ENCODE measurements at regions not wholly inside any gene's neighbourhood (a gene's known extent, or its start where the extent isn't known, plus 50 kb on each side); places are given as distances from the start of the nearest gene placed in this dataset.

DNA sequence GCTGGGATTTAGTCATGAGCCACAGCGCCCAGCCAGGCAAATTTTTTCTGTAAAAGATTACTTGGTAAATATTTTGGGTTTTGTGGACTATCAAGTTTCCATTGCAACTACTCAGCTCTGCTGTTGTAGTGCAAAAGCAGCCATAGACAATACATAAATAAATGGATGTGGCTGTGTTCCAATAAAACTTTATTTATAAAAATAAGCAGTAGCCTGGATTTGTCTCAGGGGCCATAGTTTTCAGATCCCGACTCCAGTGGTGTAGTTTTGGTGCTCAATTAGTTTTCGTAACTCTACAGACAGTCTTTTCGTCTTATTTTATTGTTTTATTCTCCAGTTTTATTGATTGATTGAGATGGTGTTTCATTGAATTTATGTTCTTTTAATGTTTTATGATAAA, 80.1 kb upstream of the IVNS1ABP start:
- TF ChIP-seq, protein P1, sequence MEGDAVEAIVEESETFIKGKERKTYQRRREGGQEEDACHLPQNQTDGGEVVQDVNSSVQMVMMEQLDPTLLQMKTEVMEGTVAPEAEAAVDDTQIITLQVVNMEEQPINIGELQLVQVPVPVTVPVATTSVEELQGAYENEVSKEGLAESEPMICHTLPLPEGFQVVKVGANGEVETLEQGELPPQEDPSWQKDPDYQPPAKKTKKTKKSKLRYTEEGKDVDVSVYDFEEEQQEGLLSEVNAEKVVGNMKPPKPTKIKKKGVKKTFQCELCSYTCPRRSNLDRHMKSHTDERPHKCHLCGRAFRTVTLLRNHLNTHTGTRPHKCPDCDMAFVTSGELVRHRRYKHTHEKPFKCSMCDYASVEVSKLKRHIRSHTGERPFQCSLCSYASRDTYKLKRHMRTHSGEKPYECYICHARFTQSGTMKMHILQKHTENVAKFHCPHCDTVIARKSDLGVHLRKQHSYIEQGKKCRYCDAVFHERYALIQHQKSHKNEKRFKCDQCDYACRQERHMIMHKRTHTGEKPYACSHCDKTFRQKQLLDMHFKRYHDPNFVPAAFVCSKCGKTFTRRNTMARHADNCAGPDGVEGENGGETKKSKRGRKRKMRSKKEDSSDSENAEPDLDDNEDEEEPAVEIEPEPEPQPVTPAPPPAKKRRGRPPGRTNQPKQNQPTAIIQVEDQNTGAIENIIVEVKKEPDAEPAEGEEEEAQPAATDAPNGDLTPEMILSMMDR (IDR thresholded peaks at IDR 0.05): no peak
- TF ChIP-seq EP300 (IDR thresholded peaks at IDR 0.05): no peak

GRCh38 chr1:185396126-185396525, 79.1 kb upstream of the IVNS1ABP start:
- 90 to 97% methylated on average over 2 of the region's 2 CpGs for WGBS, 2 donors
- H3K27ac ChIP-seq: no peak overlapping the region
- no peak for DNase-seq (ENCODE audit: low spot score in 2 of 2)
- H3K4me1 ChIP-seq: no peaks in the 10 kb centered on the region
- no peak overlapping the region for H3K4me3 ChIP-seq
- TF ChIP-seq POLR2A (IDR thresholded peaks at IDR 0.05) (no peak), EP300 (IDR thresholded peaks at IDR 0.05) (no peak)
- TF ChIP-seq, protein P1 (IDR thresholded peaks at IDR 0.05): no peak
- H3K9me3 ChIP-seq: no peaks in the 10 kb centered on the region
- no peaks in the 10 kb centered on the region for H3K27me3 ChIP-seq
- no peaks in the 10 kb centered on the region for H3K36me3 ChIP-seq

More for the DNA sequence above, 80.1 kb upstream of the IVNS1ABP start:
- Histone ChIP-seq H3K9me3 (no peaks in the 10 kb centered on the region), H3K4me1 (no peaks in the 10 kb centered on the region), H3K4me3 (no peak overlapping the region), H3K36me3 (no peaks in the 10 kb centered on the region), H3K27me3 (no peaks in the 10 kb centered on the region), H3K27ac (no peak overlapping the region)
- 92 to 94% methylated on average over 4 of the region's 4 CpGs for WGBS, 2 donors
- DNase-seq (ENCODE audit: low spot score in 2 of 2): no peak

DNA sequence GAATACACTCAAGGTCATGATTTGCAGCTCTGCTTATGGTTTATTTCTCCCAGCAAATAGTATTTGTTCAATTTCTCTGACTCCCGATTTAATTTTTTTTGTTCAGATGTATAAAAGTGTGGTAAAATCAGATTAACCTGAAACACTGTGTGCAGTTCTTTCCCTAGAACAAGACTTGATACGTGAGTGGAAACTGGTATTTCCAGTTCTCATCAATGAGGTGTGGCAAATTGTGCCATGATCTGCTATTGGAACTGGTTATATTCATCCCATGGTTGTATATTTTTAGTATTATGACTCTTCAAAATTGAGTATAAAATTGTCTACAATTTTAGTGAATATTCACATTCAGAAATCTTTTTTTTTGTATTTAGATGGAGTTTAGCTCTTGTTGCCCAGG, 76.8 kb upstream of the IVNS1ABP start:
- H3K9me3 ChIP-seq: no peaks in the 10 kb centered on the region
- DNase-seq (ENCODE audit: low spot score in 2 of 2): no peak
- H3K4me1 ChIP-seq: no peaks in the 10 kb centered on the region
- no peak overlapping the region for H3K4me3 ChIP-seq
- TF ChIP-seq EP300 (IDR thresholded peaks at IDR 0.05) (no peak), POLR2A (IDR thresholded peaks at IDR 0.05) (no peak)
- H3K36me3 ChIP-seq: no peaks in the 10 kb centered on the region
- no peak overlapping the region for H3K27ac ChIP-seq
- no peaks in the 10 kb centered on the region for H3K27me3 ChIP-seq
- 92 to 94% methylated on average over 2 of the region's 2 CpGs for WGBS, 2 donors

GRCh38 chr1:185393205-185393604, 76.2 kb upstream of the IVNS1ABP start:
- H3K4me1 ChIP-seq: no peaks in the 10 kb centered on the region
- no peaks in the 10 kb centered on the region for H3K27me3 ChIP-seq
- H3K9me3 ChIP-seq: no peaks in the 10 kb centered on the region
- no peak overlapping the region for H3K4me3 ChIP-seq
- no peak for TF ChIP-seq EP300 (IDR thresholded peaks at IDR 0.05)
- TF ChIP-seq POLR2A (IDR thresholded peaks at IDR 0.05): no peak
- TF ChIP-seq, protein P1 (IDR thresholded peaks at IDR 0.05): no peak
- H3K27ac ChIP-seq: no peak overlapping the region
- no peaks in the 10 kb centered on the region for H3K36me3 ChIP-seq
- WGBS, 2 donors: 80 to 84% methylated on average over 4 of the region's 4 CpGs
- DNase-seq (ENCODE audit: low spot score in 2 of 2): no peak

- Histone ChIP-seq H3K9me3 (peaks cover 0 to 3% (median 0%) of the 10 kb centered on the region in 4 donors), H3K36me3 (no peaks in the 10 kb centered on the region), H3K4me3 (no peak overlapping the region), H3K27ac (no peak overlapping the region), H3K27me3 (no peaks in the 10 kb centered on the region), H3K4me1 (no peaks in the 10 kb centered on the region)
- DNase-seq (ENCODE audit: low spot score in 2 of 2): no peak
- TF ChIP-seq POLR2A (IDR thresholded peaks at IDR 0.05): no peak
- TF ChIP-seq, protein P1 (IDR thresholded peaks at IDR 0.05): no peak
- no peak for TF ChIP-seq EP300 (IDR thresholded peaks at IDR 0.05)
These were observed 71.8 kb upstream of the IVNS1ABP start for GRCh38 chr1:185388815-185389214.

DNA sequence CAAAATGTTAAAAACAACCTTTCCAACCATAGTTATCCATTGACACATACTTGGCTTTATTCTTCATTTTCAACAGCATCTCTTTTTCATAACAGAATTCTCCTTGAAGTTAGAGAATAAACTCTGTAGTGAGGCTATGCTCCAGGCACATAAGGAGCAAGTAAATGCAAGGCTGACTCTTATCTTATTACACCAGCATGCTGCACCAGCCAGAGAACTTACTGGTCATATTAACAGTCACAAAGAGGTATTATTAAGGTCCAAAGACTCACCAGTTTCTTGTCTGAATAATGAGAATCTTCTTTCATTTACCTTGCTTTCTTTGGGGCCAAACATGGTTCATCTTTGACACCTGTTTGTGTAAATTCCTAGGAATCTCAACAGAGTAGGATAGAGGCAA, 71.3 kb upstream of the IVNS1ABP start:
- no peaks in the 10 kb centered on the region for H3K27me3 ChIP-seq
- no peak for DNase-seq (ENCODE audit: low spot score in 2 of 2)
- no peaks in the 10 kb centered on the region for H3K4me1 ChIP-seq
- no peaks in the 10 kb centered on the region for H3K36me3 ChIP-seq
- no peak for TF ChIP-seq EP300 (IDR thresholded peaks at IDR 0.05)
- no peak for TF ChIP-seq POLR2A (IDR thresholded peaks at IDR 0.05)
- TF ChIP-seq, protein P1 (IDR thresholded peaks at IDR 0.05): no peak
- H3K27ac ChIP-seq: no peak overlapping the region
- H3K9me3 ChIP-seq: peaks cover 0 to 3% (median 0%) of the 10 kb centered on the region in 4 donors
- no peak overlapping the region for H3K4me3 ChIP-seq

Data from tibial nerve (tissue), 4 donors.